GM21515 (cell line): ENCODE measurements at regions not wholly inside any gene's neighbourhood (a gene's known extent, or its start where the extent isn't known, plus 50 kb on each side); places are given as distances from the start of the nearest gene placed in this dataset.

Source experiments
- ATAC-seq: cut with Tn5 transposase; IDR thresholded peaks from one replicate; pipeline ENCODE4 v1.9.1; 2021; ENCODE audit not compliant: unreplicated experiment

DNA sequence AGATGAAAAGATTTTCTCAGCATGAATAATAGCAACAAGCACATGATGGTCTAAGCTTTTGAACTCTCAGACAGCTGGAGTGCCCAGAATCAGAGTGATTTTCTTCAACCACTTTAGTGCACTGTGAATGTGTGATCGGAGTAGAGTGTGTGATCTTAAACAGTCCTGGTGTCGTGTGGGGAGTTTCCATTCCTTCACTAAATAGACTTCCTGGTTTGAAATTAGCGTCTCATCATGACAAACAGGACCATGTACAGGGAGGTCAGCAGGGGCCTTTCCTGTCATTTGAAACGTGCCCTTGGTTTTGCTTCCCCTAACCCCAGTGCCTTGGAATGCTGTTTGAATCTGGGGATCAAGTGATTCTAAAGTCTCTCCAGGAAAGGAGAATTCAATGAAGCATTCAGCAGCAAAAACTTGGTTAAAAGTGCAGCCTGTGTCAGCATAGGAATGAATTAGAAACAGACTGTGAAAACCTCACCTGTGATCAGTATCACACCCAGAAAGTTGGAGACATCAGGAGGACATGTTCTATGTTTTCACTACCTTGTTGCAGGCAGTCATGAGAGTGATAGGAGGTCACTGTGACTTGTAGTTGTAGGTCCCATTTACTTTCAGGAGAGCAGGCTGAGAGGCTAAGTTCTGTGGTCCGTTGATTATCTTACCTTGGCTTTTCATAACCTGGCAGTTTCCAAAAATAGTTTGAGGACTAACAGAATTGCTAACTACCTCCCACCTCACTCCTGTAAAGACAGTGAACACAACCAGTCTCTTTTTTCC lies 400.3 kb downstream of the MTX2 start:
- ATAC-seq, result peak; percentile 55

DNA sequence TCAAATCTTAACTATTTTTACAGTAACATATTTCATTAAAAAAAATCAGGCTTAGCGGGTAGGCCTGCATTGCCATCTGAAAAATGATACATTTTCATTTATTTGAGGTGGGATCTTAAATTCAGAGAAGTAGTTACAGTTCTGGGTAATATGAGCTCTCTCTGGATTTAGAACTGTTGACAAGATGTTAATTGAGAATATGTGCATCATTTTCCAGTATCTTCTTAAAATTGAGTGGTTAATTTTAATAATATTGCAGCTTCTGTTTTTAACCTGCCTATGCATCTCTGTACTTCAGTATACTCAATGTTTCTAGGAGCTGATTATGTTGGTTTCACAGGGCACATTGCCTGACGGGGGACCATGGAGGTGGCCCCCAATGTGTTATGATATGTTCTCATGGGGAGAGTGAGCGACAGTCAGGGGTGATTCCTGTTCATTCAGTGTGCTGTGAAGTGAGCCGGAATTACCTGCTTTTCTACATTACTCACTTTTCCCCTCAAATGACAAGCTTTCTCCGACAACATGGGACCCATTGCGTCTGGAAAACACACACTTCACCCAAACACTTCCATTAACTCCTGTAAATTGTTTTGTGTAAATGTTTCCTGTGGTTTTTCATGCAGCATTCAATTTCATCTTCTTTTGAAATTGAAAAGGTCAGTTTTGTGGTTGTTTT lies 406.2 kb downstream of the MTX2 start:
- ATAC-seq, result no peak

DNA sequence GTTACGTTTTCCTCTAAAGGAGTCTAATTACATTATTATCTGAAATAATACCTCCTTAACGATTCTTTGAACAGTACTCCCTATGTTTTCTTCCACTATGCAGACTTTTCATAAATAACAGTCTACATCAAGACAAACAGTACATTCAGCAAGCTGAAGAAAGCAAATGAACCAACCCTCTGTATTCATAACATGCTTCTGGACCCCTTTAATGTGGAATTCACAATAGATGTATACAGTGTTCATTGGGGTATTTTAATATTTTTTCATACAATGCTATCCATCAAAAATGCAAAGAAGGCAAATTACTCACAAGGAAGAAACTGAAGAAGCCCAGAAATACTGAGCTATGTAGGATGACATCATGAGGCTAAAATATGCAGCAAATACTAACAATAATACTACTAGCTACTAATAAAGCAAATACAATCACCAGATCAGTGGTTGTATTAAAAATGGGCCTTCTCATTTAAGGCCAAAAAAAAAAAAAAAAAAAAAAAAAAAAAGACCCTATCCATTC lies 408.6 kb downstream of the MTX2 start:
- ATAC-seq, result no peak

DNA sequence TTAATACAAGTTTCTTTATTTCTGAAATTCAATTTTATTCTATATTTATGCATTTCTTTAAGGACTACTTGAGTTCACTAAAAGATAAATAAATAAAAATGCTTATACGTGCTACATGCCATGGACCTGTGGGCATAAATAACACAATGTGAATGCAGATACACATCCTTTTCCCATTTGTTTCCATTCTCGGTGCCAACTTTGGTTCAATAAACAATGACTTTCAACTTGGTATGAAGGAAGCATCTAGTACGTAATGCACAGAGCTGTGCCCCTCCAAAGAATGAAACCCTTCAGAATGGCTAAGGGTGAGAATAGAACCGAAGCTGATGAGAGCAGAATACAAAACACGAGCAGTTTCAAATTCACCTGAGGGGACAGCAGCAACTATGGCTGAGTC lies 409.3 kb downstream of the MTX2 start:
- no peak for ATAC-seq

DNA sequence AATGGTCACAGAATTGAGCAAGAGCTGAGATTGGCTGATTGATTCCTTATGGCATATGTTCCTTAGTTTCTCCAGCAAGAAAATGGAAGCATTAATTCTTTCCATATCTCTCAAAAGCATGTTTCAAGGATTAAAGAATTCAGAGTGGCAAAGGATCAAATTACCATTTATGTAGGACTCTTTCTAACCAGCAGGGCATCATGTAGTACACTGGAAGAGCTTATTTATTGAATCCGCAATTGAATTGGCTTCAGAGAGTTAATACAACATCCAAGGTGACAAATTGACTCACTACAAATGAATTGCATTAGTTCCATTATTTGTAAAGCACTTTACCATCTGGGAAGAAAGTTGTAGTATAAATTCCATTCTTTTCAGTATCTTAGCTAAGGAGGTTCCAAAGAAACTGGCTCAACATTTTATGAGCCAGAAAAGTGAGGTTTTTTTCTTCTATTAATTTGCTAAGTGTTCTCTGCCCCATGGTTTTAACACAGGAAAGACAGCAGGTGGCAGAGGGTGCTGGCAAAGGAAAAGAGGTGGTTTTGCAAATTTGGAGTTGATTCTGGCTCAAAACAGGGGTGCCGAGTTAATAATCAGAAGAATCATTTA lies 409.9 kb downstream of the MTX2 start:
- no peak for ATAC-seq

DNA sequence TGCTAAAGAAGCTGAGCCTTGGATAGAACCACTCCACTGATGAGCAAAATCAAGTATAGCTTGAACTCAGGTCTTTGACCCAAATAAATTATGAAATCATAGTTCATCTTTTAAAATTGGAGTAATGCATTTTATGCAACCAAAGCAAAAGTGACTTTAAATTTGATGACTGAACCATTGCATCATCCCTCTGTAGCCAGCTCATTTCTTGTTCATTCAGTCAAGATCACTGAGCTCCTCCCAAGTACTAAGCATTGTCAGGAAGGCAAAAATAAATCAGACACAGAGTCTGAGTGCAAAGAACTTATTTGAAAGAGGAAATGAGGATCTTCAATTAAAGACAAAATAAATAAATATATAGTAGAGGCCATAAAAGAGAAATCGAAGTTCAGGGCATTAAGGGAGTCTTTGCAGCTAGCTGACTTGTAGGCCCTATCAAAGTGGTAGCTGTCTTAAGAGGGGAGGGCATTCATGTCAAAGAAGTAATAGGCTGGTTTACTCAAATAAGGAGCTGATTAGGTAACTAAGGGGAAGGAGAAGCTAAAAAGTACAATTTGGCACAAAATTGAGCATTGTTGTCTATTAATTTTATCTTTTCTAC lies 411.8 kb downstream of the MTX2 start:
- no peak for ATAC-seq

DNA sequence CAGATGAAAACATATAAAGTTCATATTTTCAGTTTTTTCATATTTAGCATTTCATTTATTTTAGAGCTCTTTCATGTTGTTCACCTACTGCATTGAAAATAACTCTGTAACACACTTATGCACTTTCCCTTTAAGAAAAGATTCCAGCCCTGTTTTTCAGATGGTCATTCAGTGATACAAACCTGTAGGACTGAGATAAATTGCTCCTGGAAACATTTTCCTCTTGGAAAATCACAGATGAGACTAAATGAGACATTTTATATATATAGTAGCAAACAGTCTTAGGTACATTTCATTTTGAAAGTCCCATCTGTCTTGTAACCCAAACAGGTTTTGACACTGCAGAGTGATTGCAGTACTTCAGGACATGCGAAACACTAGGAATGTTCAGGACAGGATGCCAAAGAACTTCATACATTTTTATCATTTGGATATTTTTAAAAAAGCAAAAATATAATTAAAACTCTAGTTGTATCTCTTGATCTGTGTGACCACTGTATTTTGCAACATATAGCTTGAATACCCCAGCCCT lies 412.4 kb downstream of the MTX2 start:
- ATAC-seq, result no peak

DNA sequence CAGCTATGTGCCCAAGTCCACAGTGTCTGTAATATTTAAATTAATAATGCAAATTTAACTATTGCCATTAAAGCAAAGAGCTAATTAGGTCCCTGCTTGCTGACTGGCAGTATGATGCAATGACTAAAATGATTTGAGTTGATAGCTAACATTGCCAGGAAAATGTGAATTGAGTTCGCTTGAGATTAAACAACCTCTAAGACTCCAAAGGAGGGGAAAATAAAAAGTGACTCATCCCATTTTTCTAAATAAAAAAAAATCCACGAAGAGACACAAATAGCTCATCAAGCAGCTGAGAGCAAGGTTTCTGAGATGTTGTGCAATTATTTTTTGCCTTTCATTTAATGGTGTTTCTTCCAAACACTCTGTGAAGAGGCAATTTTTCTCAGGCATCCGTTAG lies 413.0 kb downstream of the MTX2 start:
- no peak for ATAC-seq

DNA sequence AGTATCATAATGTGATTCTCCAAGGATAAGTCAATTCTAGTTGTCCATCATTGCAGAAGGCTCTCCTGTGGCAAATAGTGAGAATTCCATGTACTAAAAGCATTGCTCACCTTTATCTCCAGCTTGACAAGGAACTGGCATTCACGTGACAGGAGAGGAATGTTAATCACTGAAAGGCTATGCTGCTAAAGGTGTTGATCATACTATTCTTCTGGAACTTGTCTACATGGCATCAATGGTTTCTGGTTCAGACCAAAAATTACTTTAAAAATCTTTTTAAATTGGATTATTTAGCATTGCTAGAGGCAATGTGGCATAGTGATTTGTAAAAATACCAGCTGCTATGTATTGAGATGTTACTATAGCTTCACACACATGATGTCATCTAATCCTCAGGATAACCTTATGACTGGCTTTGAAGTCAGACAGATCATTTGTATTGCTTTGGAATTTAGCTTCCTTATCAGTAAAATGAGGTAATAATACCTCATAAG lies 414.4 kb downstream of the MTX2 start:
- ATAC-seq, result no peak

DNA sequence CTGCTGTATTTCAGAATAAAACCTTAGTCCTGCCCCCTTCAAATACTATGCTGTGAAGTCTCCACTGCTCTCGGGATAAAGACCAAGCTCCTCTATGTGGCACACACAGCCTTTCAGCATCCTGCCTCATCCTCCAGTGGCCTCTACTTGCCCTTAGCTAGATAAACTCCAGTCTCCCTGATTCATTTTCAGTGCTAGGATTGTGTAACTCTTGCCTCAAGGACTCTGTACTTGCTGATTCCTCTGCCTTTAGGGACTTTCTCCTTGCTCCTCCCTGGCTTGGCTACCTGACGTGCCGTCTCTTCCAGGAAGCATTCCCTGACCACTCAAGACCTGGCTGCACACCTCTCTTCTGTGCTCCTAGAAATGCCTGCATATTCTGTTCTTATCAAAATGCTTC lies 416.7 kb downstream of the MTX2 start:
- no peak for ATAC-seq

DNA sequence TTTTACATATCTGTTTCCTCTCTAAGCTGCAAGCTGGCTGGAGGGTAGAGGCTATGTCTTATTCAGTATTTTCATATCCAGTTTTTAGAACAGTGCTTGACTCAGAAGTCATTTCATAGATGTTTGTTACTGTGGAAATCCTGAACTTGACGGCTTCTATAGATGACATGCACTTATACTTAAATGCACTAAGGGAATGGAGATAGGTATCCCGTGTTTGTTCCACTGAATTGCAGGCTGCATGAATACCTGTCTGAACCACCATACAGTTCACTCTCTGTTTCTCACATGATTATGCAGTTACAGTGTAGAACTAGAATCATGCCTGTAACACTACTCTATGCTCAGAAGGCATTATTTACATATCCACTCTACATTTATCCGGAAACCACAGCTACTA lies 417.1 kb downstream of the MTX2 start:
- no peak for ATAC-seq

DNA sequence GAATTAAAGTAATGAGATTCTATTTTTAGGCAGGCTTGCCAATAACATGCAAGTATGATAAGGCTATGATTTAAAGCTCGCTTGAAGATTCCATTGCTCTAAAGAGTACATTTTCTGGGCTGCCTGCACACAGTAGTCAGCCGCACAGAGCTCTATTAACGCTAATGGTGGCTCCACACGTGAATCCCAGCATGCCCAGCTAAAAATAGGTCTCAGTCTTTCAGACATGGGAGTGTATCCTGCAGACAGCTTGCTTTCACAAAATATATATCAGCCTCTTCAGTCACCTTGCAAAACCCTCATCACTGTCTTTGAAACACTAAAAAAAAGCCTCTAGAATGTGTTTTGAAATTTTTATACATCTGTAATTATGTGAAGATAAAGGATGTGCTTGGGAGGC lies 418.1 kb downstream of the MTX2 start:
- ATAC-seq, result no peak

DNA sequence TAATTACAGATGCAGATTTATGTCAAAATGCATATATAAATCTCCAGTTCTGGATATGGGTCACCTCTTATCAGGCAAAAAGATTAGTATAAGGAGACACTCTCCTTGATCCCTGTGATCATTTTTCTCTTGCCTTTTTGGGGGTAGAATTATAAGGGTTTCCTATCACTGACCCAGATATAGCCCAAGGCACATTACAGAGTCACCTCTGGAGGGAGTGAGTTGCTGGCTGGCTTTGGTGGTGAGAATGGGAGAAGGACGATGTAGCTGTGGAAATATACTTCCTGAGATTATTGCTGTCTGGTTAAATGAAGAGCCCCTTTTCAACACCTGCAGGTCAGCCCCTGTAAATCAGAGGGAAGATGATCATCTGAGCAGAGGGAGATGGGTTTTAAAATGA lies 418.7 kb downstream of the MTX2 start:
- no peak for ATAC-seq

DNA sequence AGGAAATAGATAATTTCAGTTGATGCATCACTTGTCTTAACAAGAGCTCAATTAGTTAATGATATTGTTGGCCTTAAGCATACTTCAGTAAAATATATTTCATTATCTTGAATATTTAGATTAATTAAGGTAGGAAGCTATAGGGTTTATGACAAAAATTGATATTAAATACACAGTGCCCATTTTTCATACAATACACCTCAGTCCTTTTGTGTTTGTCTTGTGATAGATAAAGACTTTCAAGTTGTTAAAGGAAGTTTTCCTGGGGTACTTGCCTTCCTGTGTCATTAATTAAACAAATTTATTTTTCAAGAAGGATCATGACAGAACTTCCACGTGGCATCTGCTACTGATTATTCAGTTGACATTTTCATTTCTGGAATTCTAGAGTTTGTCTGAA lies 420.5 kb downstream of the MTX2 start:
- no peak for ATAC-seq

DNA sequence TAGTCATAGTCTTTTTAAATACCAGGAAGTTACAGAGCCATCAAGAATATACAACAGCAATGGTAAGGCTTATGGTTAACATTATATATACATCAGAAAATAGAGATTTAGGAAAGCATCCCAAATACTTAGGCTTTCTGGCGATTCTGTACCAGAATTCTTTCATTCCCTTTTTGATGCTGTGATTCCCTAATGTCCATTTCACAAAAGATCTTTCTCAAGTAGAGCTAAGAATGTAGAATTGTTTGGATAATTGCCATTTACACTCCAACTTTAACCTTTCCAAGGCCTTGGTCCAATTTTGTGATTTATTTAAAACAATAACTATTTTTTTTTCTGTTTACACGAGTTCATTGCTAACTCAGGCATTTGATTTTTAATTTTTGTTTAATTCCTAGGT lies 422.2 kb downstream of the MTX2 start:
- ATAC-seq, result no peak

DNA sequence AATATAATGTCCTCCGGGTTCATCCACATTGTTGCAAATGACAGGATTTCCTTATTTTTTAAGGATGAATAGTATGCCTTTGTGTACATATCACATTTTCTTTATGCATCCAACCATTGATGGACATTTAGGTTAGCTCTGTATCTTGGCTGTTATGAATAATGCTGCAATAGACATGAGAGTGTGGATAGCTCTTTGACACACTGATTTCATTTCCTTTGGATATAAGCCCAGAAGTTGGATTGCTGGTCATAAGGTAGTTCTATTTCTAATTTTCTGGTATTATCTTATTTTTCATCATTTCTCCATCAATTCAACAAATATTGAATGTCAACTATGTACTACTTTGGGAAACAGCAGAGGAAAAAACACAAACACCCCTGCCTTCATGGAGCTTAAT lies 423.3 kb downstream of the MTX2 start:
- no peak for ATAC-seq

DNA sequence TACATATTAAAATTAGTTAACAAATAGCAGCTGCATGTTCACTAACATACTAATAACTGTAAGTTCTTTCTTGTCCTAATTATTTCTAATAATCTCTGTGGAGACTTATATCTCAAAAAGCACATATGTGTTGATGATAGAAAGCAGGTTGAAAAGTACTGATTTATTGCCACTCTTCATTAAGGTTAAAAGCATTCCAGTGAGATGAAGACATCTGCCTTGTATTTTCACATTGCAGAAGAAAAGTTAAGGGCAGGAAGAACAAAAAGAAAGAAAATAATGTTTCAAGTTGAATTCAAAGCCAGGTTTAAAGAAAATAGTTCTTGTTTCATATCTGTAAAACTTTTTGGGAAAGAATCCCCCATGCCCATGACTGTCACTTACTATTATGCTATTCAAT lies 429.9 kb downstream of the MTX2 start:
- ATAC-seq, result no peak

DNA sequence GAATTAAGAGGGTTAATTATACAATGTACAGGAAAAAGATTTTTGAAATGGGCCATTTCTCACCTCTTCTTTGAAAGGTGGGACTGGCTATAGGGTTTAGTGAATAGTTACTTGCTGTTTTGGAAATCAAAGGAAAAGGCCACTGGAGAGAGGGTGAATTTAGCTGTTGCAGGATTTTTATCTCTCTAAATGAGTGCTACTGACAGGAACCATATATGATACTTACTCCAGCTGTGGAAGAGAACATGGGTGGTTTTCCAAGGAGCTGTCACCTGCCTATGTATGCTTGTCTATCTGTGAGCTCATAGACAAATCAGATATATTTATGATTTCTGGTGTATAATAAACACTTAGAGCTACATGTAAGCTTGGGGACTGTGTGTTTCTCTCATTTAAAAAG lies 430.4 kb downstream of the MTX2 start:
- ATAC-seq, result no peak

DNA sequence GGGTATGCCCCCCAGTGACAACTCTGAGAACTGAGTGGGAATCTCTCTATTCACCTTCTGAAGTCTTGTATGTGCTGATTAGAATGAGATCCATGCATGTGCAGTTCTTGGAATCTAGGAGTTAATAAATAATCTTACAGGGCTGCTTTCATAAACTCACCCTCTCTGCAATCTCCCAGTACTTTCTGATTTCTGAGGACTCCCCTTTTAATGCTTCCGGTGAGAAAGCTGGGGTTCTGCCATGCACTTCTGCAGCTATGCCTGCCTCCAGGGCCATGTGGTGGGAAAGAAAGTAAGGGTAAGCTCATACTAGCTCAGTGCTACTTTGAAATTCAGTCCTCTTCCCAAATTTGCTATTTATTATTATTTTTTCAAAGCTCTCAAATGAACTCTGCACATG lies 432.9 kb downstream of the MTX2 start:
- ATAC-seq, result no peak

DNA sequence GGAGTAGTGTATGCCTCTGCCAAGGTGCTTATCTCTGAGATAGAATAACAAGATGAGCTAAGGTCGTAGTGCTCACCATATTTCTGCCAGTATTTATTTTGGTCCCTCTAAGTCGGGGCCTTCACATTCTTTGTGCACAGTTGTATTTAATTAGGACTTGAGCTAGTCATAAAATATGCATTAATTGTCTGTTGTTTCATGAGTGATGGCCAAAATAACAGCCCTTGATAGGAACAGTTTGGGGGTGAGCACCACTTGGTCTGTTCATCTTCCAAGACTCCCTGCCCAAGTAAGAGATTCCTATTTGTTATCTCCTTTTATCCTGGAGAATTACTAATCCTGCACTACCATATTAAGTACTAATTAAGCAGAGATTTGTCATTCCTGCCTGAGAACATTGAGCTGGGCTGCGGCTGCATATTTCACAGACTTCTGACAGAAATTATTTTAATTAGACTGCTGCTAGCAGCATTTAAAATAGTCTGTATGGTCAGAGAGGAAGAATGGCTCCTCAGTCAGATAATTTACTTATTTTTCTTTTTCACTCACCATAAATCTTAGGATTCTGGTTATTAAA lies 435.1 kb downstream of the MTX2 start:
- ATAC-seq, result no peak
